ENCODE measurements at regions not wholly inside any gene's neighbourhood (a gene's known extent, or its start where the extent isn't known, plus 50 kb on each side); places are given as distances from the start of the nearest gene placed in this dataset.

- DNase-seq, result no peak
- no peaks in the 10 kb centered on the region for H3K36me3 ChIP-seq (ENCODE audit: control insufficient read depth, insufficient read depth, low read length)
- no peaks in the 10 kb centered on the region for H3K27me3 ChIP-seq (ENCODE audit: control insufficient read depth, insufficient read depth, low read length)
- H3K4me3 ChIP-seq (ENCODE audit: low read length), result no peak overlapping the region
- H3K4me1 ChIP-seq (ENCODE audit: control insufficient read depth, insufficient read depth, low read length), result no peaks in the 10 kb centered on the region
- H3K9me3 ChIP-seq (replicated peaks; ENCODE audit: control insufficient read depth, low read depth, low read length), result no peaks in the 10 kb centered on the region
- H3K27ac ChIP-seq (ENCODE audit: low read length), result no peak overlapping the region
These were observed 630.4 kb downstream of the METTL15 start for GRCh38 chr11:28738549-28738948.

DNA sequence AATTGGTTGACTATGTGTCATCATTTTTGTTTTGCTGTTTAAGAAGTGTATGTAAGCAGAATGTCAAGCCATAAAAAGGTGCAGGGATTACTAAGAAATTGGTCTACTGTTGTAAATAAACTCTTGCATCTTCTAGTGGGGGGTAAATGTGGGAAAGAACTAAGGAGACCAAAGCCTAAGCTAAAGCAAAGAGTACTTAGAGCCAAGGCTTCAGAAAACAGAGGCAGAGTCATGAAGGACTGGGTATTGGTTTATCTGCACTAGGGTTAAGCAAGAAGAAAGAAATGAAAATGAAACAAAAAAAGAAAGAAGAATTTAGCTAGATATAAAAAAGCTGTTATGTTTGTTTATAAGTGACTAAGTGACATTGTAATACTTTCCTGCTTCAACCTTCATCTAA lies 628.1 kb downstream of the METTL15 start:
- DNase-seq, result no peak
- no peaks in the 10 kb centered on the region for H3K9me3 ChIP-seq (replicated peaks; ENCODE audit: control insufficient read depth, low read depth, low read length)
- H3K27me3 ChIP-seq (ENCODE audit: control insufficient read depth, insufficient read depth, low read length), result no peaks in the 10 kb centered on the region
- H3K4me1 ChIP-seq (ENCODE audit: control insufficient read depth, insufficient read depth, low read length), result no peaks in the 10 kb centered on the region
- H3K4me3 ChIP-seq (ENCODE audit: low read length), result no peak overlapping the region
- no peak overlapping the region for H3K27ac ChIP-seq (ENCODE audit: low read length)
- no peaks in the 10 kb centered on the region for H3K36me3 ChIP-seq (ENCODE audit: control insufficient read depth, insufficient read depth, low read length)

DNA sequence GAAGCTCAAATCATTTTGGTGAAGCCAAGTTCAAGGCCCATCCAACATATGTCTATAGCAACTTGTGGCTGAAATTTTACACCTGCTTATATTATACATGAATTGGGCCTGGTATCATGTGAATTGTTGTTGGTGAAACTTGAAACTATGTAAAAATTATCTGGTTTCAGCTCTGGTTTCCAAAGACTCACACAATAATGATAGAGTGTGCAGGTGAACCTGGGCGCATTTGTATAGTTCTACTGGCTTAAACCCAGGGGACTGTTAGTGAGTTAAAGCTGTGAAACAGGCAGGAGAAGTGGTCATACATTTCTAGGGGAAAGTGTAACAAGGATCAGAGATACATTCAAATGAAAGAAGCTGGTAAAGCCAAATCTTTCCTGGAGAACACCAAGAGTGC lies 627.3 kb downstream of the METTL15 start:
- H3K36me3 ChIP-seq (ENCODE audit: control insufficient read depth, insufficient read depth, low read length), result no peaks in the 10 kb centered on the region
- no CpG with 5 or more reads among the region's 1 CpG for WGBS (ENCODE audit: insufficient coverage)
- no peak for DNase-seq
- no peaks in the 10 kb centered on the region for H3K27me3 ChIP-seq (ENCODE audit: control insufficient read depth, insufficient read depth, low read length)
- no peak overlapping the region for H3K4me3 ChIP-seq (ENCODE audit: low read length)
- no peak overlapping the region for H3K27ac ChIP-seq (ENCODE audit: low read length)
- H3K9me3 ChIP-seq (replicated peaks; ENCODE audit: control insufficient read depth, low read depth, low read length), result no peaks in the 10 kb centered on the region
- no peaks in the 10 kb centered on the region for H3K4me1 ChIP-seq (ENCODE audit: control insufficient read depth, insufficient read depth, low read length)

GRCh38 chr11:28730889-28731288 lies 622.7 kb downstream of the METTL15 start:
- Histone ChIP-seq H3K9me3 (replicated peaks; ENCODE audit: control insufficient read depth, low read depth, low read length) (no peaks in the 10 kb centered on the region), H3K27me3 (ENCODE audit: control insufficient read depth, insufficient read depth, low read length) (no peaks in the 10 kb centered on the region), H3K4me1 (ENCODE audit: control insufficient read depth, insufficient read depth, low read length) (no peaks in the 10 kb centered on the region), H3K36me3 (ENCODE audit: control insufficient read depth, insufficient read depth, low read length) (no peaks in the 10 kb centered on the region), H3K4me3 (ENCODE audit: low read length) (no peak overlapping the region), H3K27ac (ENCODE audit: low read length) (no peak overlapping the region)
- no peak for DNase-seq
- no CpG with 5 or more reads among the region's 2 CpGs for WGBS (ENCODE audit: insufficient coverage)

DNA sequence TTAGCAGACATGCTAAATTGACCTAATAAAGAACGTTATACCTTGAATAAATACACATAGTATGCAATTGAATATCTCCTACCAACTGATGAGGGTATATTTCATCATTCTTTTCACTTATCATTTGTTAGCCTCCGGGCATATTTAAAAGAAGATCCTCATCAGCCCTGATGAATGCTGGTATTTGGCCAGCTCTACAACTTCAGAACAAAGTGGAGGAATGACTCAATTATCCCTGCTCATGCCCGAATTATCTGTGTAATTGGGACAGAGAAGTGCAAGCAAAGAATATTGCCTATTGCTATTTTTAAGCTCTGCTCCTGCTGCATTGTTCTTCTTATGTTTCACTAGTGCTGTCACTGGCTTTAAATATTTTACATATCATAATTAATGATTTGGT lies 622.1 kb downstream of the METTL15 start:
- Histone ChIP-seq H3K27me3 (ENCODE audit: control insufficient read depth, insufficient read depth, low read length) (no peaks in the 10 kb centered on the region), H3K9me3 (replicated peaks; ENCODE audit: control insufficient read depth, low read depth, low read length) (no peaks in the 10 kb centered on the region), H3K4me3 (ENCODE audit: low read length) (no peak overlapping the region), H3K36me3 (ENCODE audit: control insufficient read depth, insufficient read depth, low read length) (no peaks in the 10 kb centered on the region), H3K4me1 (ENCODE audit: control insufficient read depth, insufficient read depth, low read length) (no peaks in the 10 kb centered on the region), H3K27ac (ENCODE audit: low read length) (no peak overlapping the region)
- no CpG with 5 or more reads among the region's 3 CpGs for WGBS (ENCODE audit: insufficient coverage)
- DNase-seq, result no peak

GRCh38 chr11:28729339-28729738 lies 621.2 kb downstream of the METTL15 start:
- H3K9me3 ChIP-seq (replicated peaks; ENCODE audit: control insufficient read depth, low read depth, low read length), result no peaks in the 10 kb centered on the region
- H3K36me3 ChIP-seq (ENCODE audit: control insufficient read depth, insufficient read depth, low read length), result no peaks in the 10 kb centered on the region
- H3K27me3 ChIP-seq (ENCODE audit: control insufficient read depth, insufficient read depth, low read length), result no peaks in the 10 kb centered on the region
- WGBS (ENCODE audit: insufficient coverage), result 77% methylated on average over 3 of the region's 6 CpGs
- H3K27ac ChIP-seq (ENCODE audit: low read length), result no peak overlapping the region
- no peak overlapping the region for H3K4me3 ChIP-seq (ENCODE audit: low read length)
- H3K4me1 ChIP-seq (ENCODE audit: control insufficient read depth, insufficient read depth, low read length), result no peaks in the 10 kb centered on the region
- DNase-seq, result no peak

- no peak for DNase-seq
- Histone ChIP-seq H3K9me3 (replicated peaks; ENCODE audit: control insufficient read depth, low read depth, low read length) (no peaks in the 10 kb centered on the region), H3K36me3 (ENCODE audit: control insufficient read depth, insufficient read depth, low read length) (no peaks in the 10 kb centered on the region), H3K27ac (ENCODE audit: low read length) (no peak overlapping the region), H3K4me3 (ENCODE audit: low read length) (no peak overlapping the region), H3K4me1 (ENCODE audit: control insufficient read depth, insufficient read depth, low read length) (no peaks in the 10 kb centered on the region), H3K27me3 (ENCODE audit: control insufficient read depth, insufficient read depth, low read length) (no peaks in the 10 kb centered on the region)
- WGBS (ENCODE audit: insufficient coverage), result no CpG with 5 or more reads among the region's 1 CpG
These were observed 620.5 kb downstream of the METTL15 start for GRCh38 chr11:28728666-28729065.

- H3K36me3 ChIP-seq (ENCODE audit: control insufficient read depth, insufficient read depth, low read length), result no peaks in the 10 kb centered on the region
- no peak overlapping the region for H3K27ac ChIP-seq (ENCODE audit: low read length)
- WGBS (ENCODE audit: insufficient coverage), result no CpG with 5 or more reads among the region's 3 CpGs
- H3K4me1 ChIP-seq (ENCODE audit: control insufficient read depth, insufficient read depth, low read length), result no peaks in the 10 kb centered on the region
- H3K4me3 ChIP-seq (ENCODE audit: low read length), result no peak overlapping the region
- no peaks in the 10 kb centered on the region for H3K9me3 ChIP-seq (replicated peaks; ENCODE audit: control insufficient read depth, low read depth, low read length)
- DNase-seq, result peak; percentile 2
- no peaks in the 10 kb centered on the region for H3K27me3 ChIP-seq (ENCODE audit: control insufficient read depth, insufficient read depth, low read length)
These were observed 619.1 kb downstream of the METTL15 start for GRCh38 chr11:28727254-28727653.

DNA sequence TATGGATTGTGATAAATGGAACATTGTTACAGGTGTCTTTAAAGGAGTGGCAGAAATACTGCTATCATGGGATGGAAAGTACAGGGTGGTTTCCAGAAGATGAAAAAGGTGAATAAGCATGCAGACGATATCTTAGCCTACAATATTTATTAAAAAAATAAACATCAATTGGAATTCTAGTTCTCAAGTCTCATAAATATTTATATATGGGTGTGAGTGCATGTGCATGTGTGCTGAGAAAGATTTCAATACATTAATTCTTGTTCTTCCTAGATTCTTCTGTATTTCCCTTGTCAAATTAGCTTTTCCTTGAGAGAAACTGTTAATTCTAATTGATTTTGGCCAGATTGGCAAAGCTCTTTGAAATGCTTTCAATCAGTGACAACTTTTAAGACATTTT lies 618.2 kb downstream of the METTL15 start:
- H3K36me3 ChIP-seq (ENCODE audit: control insufficient read depth, insufficient read depth, low read length), result no peaks in the 10 kb centered on the region
- no peaks in the 10 kb centered on the region for H3K4me1 ChIP-seq (ENCODE audit: control insufficient read depth, insufficient read depth, low read length)
- no peak for DNase-seq
- no CpG with 5 or more reads among the region's 1 CpG for WGBS (ENCODE audit: insufficient coverage)
- no peaks in the 10 kb centered on the region for H3K9me3 ChIP-seq (replicated peaks; ENCODE audit: control insufficient read depth, low read depth, low read length)
- H3K27ac ChIP-seq (ENCODE audit: low read length), result no peak overlapping the region
- no peaks in the 10 kb centered on the region for H3K27me3 ChIP-seq (ENCODE audit: control insufficient read depth, insufficient read depth, low read length)
- H3K4me3 ChIP-seq (ENCODE audit: low read length), result no peak overlapping the region

GRCh38 chr11:28715726-28716125 lies 607.5 kb downstream of the METTL15 start:
- H3K36me3 ChIP-seq (ENCODE audit: control insufficient read depth, insufficient read depth, low read length), result no peaks in the 10 kb centered on the region
- H3K9me3 ChIP-seq (replicated peaks; ENCODE audit: control insufficient read depth, low read depth, low read length), result no peaks in the 10 kb centered on the region
- no peak for DNase-seq
- no peaks in the 10 kb centered on the region for H3K4me1 ChIP-seq (ENCODE audit: control insufficient read depth, insufficient read depth, low read length)
- no peak overlapping the region for H3K4me3 ChIP-seq (ENCODE audit: low read length)
- no peak overlapping the region for H3K27ac ChIP-seq (ENCODE audit: low read length)
- no peaks in the 10 kb centered on the region for H3K27me3 ChIP-seq (ENCODE audit: control insufficient read depth, insufficient read depth, low read length)
- WGBS (ENCODE audit: insufficient coverage), result no CpG with 5 or more reads among the region's 4 CpGs

DNA sequence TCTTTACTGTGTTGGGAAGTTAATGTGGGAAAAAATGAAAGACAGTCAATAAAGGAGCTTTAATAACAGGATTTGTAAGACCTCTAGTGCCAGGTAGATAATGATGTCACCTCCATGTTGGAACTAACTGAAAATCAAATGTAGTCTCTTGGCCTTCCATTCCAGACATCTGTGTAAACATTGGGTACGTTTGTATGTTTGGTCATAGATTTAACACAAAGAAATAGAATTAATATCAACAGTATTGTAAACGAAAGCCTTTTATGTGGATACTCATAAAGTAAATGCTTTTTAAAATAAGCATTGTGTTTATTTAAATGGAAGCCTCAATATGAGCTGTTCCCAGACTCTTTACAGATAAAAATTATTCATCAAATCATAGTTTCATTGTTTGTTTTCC lies 605.7 kb downstream of the METTL15 start:
- Histone ChIP-seq H3K27me3 (ENCODE audit: control insufficient read depth, insufficient read depth, low read length) (no peaks in the 10 kb centered on the region), H3K4me1 (ENCODE audit: control insufficient read depth, insufficient read depth, low read length) (no peaks in the 10 kb centered on the region), H3K27ac (ENCODE audit: low read length) (no peak overlapping the region), H3K36me3 (ENCODE audit: control insufficient read depth, insufficient read depth, low read length) (no peaks in the 10 kb centered on the region), H3K4me3 (ENCODE audit: low read length) (no peak overlapping the region), H3K9me3 (replicated peaks; ENCODE audit: control insufficient read depth, low read depth, low read length) (no peaks in the 10 kb centered on the region)
- WGBS (ENCODE audit: insufficient coverage), result no CpG with 5 or more reads among the region's 2 CpGs
- no peak for DNase-seq
